Erythroblast (primary cell): ENCODE measurements at regions not wholly inside any gene's neighbourhood (a gene's known extent, or its start where the extent isn't known, plus 50 kb on each side); places are given as distances from the start of the nearest gene placed in this dataset.

ENCODE experiments used
- GATA1 ChIP-seq: IDR thresholded peaks from 2 replicates; pipeline ENCODE4 v1.6.1; 2011; ENCODE audit warnings: low read depth, mild to moderate bottlenecking, control low read depth, low read length, moderate library complexity
- POLR2A ChIP-seq: IDR thresholded peaks from 2 replicates; pipeline ENCODE4 v1.6.1; 2011; ENCODE audit warnings: mild to moderate bottlenecking, low read length

- TF ChIP-seq POLR2A (no peak), GATA1 (no peak)
Observed at GRCh38 chr2:18074476-18074875, 196.0 kb downstream of the KCNS3 start.
